ENCODE measurements at regions not wholly inside any gene's neighbourhood (a gene's known extent, or its start where the extent isn't known, plus 50 kb on each side); places are given as distances from the start of the nearest gene placed in this dataset.

- H3K27me3 ChIP-seq, result peaks cover 28% of the 10 kb centered on the region
- H3K4me1 ChIP-seq (ENCODE audit: control insufficient read depth in 1 of 2, insufficient read depth in 1 of 2, low read depth in 1 of 2, low read length in 1 of 2), result no peaks in the 10 kb centered on the region
- no peaks in the 10 kb centered on the region for H3K36me3 ChIP-seq
- TF ChIP-seq CTCF (IDR thresholded peaks at IDR 0.05), result no peak
- H3K27ac ChIP-seq, result no peak overlapping the region
- no peaks in the 10 kb centered on the region for H3K9me3 ChIP-seq
- no peak overlapping the region for H3K4me3 ChIP-seq (ENCODE audit: low read depth in 1 of 2, low read length in 1 of 2)
Measured at GRCh38 chr22:27028093-27028492, 370.7 kb downstream of the MIAT start.

GRCh38 chr22:27029584-27030130, 372.3 kb downstream of the MIAT start:
- H3K9me3 ChIP-seq, result no peaks in the 10 kb centered on the region
- H3K4me1 ChIP-seq (ENCODE audit: control insufficient read depth in 1 of 2, insufficient read depth in 1 of 2, low read depth in 1 of 2, low read length in 1 of 2), result no peaks in the 10 kb centered on the region
- H3K36me3 ChIP-seq, result no peaks in the 10 kb centered on the region
- no peak overlapping the region for H3K27ac ChIP-seq
- no peak for TF ChIP-seq CTCF (IDR thresholded peaks at IDR 0.05)
- no peak overlapping the region for H3K4me3 ChIP-seq (ENCODE audit: low read depth in 1 of 2, low read length in 1 of 2)
- peaks cover 17% of the 10 kb centered on the region for H3K27me3 ChIP-seq

GRCh38 chr22:27032091-27032761, 374.8 kb downstream of the MIAT start:
- Histone ChIP-seq H3K27ac (no peak overlapping the region), H3K9me3 (no peaks in the 10 kb centered on the region)

GRCh38 chr22:27041745-27042310, 384.4 kb downstream of the MIAT start:
- Histone ChIP-seq H3K9me3 (no peaks in the 10 kb centered on the region), H3K4me1 (ENCODE audit: control insufficient read depth in 1 of 2, insufficient read depth in 1 of 2, low read depth in 1 of 2, low read length in 1 of 2) (no peaks in the 10 kb centered on the region), H3K4me3 (ENCODE audit: low read depth in 1 of 2, low read length in 1 of 2) (no peak overlapping the region), H3K27me3 (no peaks in the 10 kb centered on the region), H3K36me3 (no peaks in the 10 kb centered on the region), H3K27ac (no peak overlapping the region)
- TF ChIP-seq CTCF (IDR thresholded peaks at IDR 0.05), result no peak

More at GRCh38 chr22:27032091-27032761, 374.8 kb downstream of the MIAT start:
- no peak for TF ChIP-seq CTCF (IDR thresholded peaks at IDR 0.05)
- peaks cover 14% of the 10 kb centered on the region for H3K27me3 ChIP-seq
- no peaks in the 10 kb centered on the region for H3K4me1 ChIP-seq (ENCODE audit: control insufficient read depth in 1 of 2, insufficient read depth in 1 of 2, low read depth in 1 of 2, low read length in 1 of 2)
- H3K36me3 ChIP-seq, result no peaks in the 10 kb centered on the region
- no peak overlapping the region for H3K4me3 ChIP-seq (ENCODE audit: low read depth in 1 of 2, low read length in 1 of 2)

DNA sequence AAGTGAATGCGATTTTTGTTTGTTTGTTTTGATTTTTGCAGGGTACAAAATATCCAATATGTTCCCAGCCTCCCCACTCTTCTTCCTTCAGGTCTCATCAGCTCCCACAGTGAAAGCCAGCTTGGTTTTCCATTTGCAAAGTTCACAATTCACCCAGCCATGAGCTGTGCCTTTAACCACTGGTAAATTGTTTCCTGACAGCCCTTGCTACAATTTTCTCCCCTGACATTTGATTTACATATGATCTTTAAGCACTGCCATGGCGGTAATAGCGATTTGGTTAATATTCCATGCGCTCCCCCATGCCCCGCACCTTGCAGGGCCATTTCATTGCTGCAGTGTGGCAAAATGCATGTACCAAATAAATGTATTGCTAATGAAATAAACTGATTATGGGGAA, 385.9 kb downstream of the MIAT start:
- H3K4me3 ChIP-seq (ENCODE audit: low read depth in 1 of 2, low read length in 1 of 2), result no peak overlapping the region
- no peaks in the 10 kb centered on the region for H3K27me3 ChIP-seq
- no peak for TF ChIP-seq CTCF (IDR thresholded peaks at IDR 0.05)
- no peak overlapping the region for H3K27ac ChIP-seq
- no peaks in the 10 kb centered on the region for H3K4me1 ChIP-seq (ENCODE audit: control insufficient read depth in 1 of 2, insufficient read depth in 1 of 2, low read depth in 1 of 2, low read length in 1 of 2)
- H3K36me3 ChIP-seq, result no peaks in the 10 kb centered on the region
- no peaks in the 10 kb centered on the region for H3K9me3 ChIP-seq
